ENCODE measurements at regions not wholly inside any gene's neighbourhood (a gene's known extent, or its start where the extent isn't known, plus 50 kb on each side); places are given as distances from the start of the nearest gene placed in this dataset.

GRCh38 chr12:81949416-81949815 is 190.3 kb upstream of the PPFIA2 start:
- Histone ChIP-seq H3K4me1 (ENCODE audit: control insufficient read depth in 4 of 4, insufficient read depth in 4 of 4, low read length in 3 of 4) (no peaks in the 10 kb centered on the region), H3K9ac (ENCODE audit: low read depth in 1 of 2, low read length in 2 of 2) (no peak overlapping the region), H3K27me3 (ENCODE audit: control insufficient read depth in 4 of 4, insufficient read depth in 4 of 4, low read length in 3 of 4) (no peaks in the 10 kb centered on the region), H3K36me3 (ENCODE audit: control insufficient read depth in 4 of 4, insufficient read depth in 3 of 4, low read depth in 1 of 4, low read length in 3 of 4) (no peaks in the 10 kb centered on the region), H3K9me3 (ENCODE audit: control insufficient read depth in 4 of 4, low read length in 3 of 4) (no peaks in the 10 kb centered on the region), H3K4me3 (ENCODE audit: low read depth in 1 of 3, low read length in 3 of 3) (no peak overlapping the region), H3K27ac (ENCODE audit: low read depth in 1 of 2, low read length in 2 of 2) (no peak overlapping the region)
- 55% methylated on average over 2 of the region's 2 CpGs for WGBS
- TF ChIP-seq ZBTB33 (IDR thresholded peaks at IDR 0.05) (no peak), EGR1 (IDR thresholded peaks at IDR 0.05; ENCODE audit: low read depth in 2 of 2) (no peak), JUND (IDR thresholded peaks at IDR 0.05) (no peak), GABPA (IDR thresholded peaks at IDR 0.05 in 1 of 2, conservative IDR thresholded peaks at IDR 0.05 in 1 of 2) (no peak), YY1 (IDR thresholded peaks at IDR 0.05) (no peak), TAF1 (conservative IDR thresholded peaks at IDR 0.05) (no peak), REST (IDR thresholded peaks at IDR 0.05) (no peak), RXRA (IDR thresholded peaks at IDR 0.05) (no peak), HNF4A (conservative IDR thresholded peaks at IDR 0.05) (no peak)
- no peak for DNase-seq (ENCODE audit: low spot score)

GRCh38 chr12:81944886-81945285 is 185.7 kb upstream of the PPFIA2 start:
- Histone ChIP-seq H3K27ac (ENCODE audit: low read depth in 1 of 2, low read length in 2 of 2) (no peak overlapping the region), H3K36me3 (ENCODE audit: control insufficient read depth in 4 of 4, insufficient read depth in 3 of 4, low read depth in 1 of 4, low read length in 3 of 4) (no peaks in the 10 kb centered on the region), H3K9me3 (ENCODE audit: control insufficient read depth in 4 of 4, low read length in 3 of 4) (no peaks in the 10 kb centered on the region), H3K4me1 (ENCODE audit: control insufficient read depth in 4 of 4, insufficient read depth in 4 of 4, low read length in 3 of 4) (no peaks in the 10 kb centered on the region), H3K27me3 (ENCODE audit: control insufficient read depth in 4 of 4, insufficient read depth in 4 of 4, low read length in 3 of 4) (no peaks in the 10 kb centered on the region), H3K4me3 (ENCODE audit: low read depth in 1 of 3, low read length in 3 of 3) (no peak overlapping the region), H3K9ac (ENCODE audit: low read depth in 1 of 2, low read length in 2 of 2) (no peak overlapping the region)
- no peak for DNase-seq (ENCODE audit: low spot score)
- WGBS = 76% methylated on average over 2 of the region's 2 CpGs
- TF ChIP-seq HNF4A (conservative IDR thresholded peaks at IDR 0.05) = no peak
- TF ChIP-seq FOXA2 (IDR thresholded peaks at IDR 0.05) = no peak
- no peak for TF ChIP-seq MAX (IDR thresholded peaks at IDR 0.05)
- TF ChIP-seq RAD21 (IDR thresholded peaks at IDR 0.05) = no peak
- TF ChIP-seq SP1 (IDR thresholded peaks at IDR 0.05) = no peak
- no peak for TF ChIP-seq GABPA (IDR thresholded peaks at IDR 0.05 in 1 of 2, conservative IDR thresholded peaks at IDR 0.05 in 1 of 2)
- TF ChIP-seq ATF3 (IDR thresholded peaks at IDR 0.05) = no peak
- TF ChIP-seq TAF1 (conservative IDR thresholded peaks at IDR 0.05) = no peak
- TF ChIP-seq FOXA1 (IDR thresholded peaks at IDR 0.05) = no peak
- no peak for TF ChIP-seq HNF4G (IDR thresholded peaks at IDR 0.05)
- TF ChIP-seq NR2F2 (IDR thresholded peaks at IDR 0.05) = no peak
- TF ChIP-seq REST (IDR thresholded peaks at IDR 0.05) = no peak
- no peak for TF ChIP-seq RXRA (IDR thresholded peaks at IDR 0.05)
